SK-N-SH (cell line): ENCODE measurements at regions not wholly inside any gene's neighbourhood (a gene's known extent, or its start where the extent isn't known, plus 50 kb on each side); places are given as distances from the start of the nearest gene placed in this dataset.

Source experiments
- CTCF ChIA-PET: fragments of 300-600, 350-600 bp; formaldehyde crosslinking; extraction: SDS; loops from one replicate; lab custom pipeline; 2021; lab: Yijun Ruan, JAX
- POLR2A ChIA-PET: fragments of 350-600 bp; sonication (Branson Sonifier 250); formaldehyde crosslinking; extraction: SDS; loops from one replicate; lab custom pipeline; 2020; ENCODE audit warnings: antibody characterized with exemption, inconsistent platforms; lab: Yijun Ruan, JAX
- DNase-seq: peaks from one replicate; pipeline ENCODE4 v3.0.0; 2012
- H2AFZ ChIP-seq: fragments of 200-600 bp; sonication (generic); 2 replicates; pipeline ENCODE4 v1.8.1; 2016; ENCODE audit warnings: antibody characterized with exemption, mild to moderate bottlenecking, low read depth
- H3F3A ChIP-seq: fragments of 200-600 bp; sonication (generic); replicated peaks from 2 replicates; pipeline ENCODE3; 2016; ENCODE audit warnings: antibody characterized with exemption, mild to moderate bottlenecking; ENCODE audit not compliant: insufficient read depth
- H3K27ac ChIP-seq, 2 experiments: fragments of 200-500 bp in 1 of 2; fragments of 200-600 bp in 1 of 2; sonication (Bioruptor generic) in 1 of 2; sonication (generic), shearing (Covaris generic) in 1 of 2; 2 replicates each; pipeline versions ENCODE4 v1.5.1 to v1.6.1; 2014 to 2016; ENCODE audit warnings: low read depth in 2 of 2, inconsistent platforms in 1 of 2, low read length in 1 of 2, mild to moderate bottlenecking in 1 of 2, mixed read lengths in 1 of 2
- H3K27me3 ChIP-seq: fragments of 200-600 bp; sonication (generic), shearing (Covaris generic); 2 replicates; pipeline ENCODE4 v1.6.1; 2016; ENCODE audit warnings: mixed run types; ENCODE audit not compliant: insufficient read depth
- H3K36me3 ChIP-seq, 2 experiments: fragments of 200-500 bp in 1 of 2; fragments of 200-600 bp in 1 of 2; sonication (Bioruptor generic) in 1 of 2; sonication (generic) in 1 of 2; replicated peaks in 1 of 2; 2 replicates each; pipeline versions ENCODE3 to v1.5.1; 2014 to 2016; ENCODE audit warnings: low read length in 1 of 2, mild to moderate bottlenecking in 1 of 2; ENCODE audit not compliant: insufficient read depth in 2 of 2, control insufficient read depth in 1 of 2
- H3K4me1 ChIP-seq, 2 experiments: fragments of 200-500 bp in 1 of 2; fragments of 200-600 bp in 1 of 2; sonication (Bioruptor generic) in 1 of 2; sonication (generic), shearing (Covaris generic) in 1 of 2; 2 replicates each; pipeline versions ENCODE4 v1.5.1 to v1.6.1; 2014 to 2016; ENCODE audit warnings: low read depth in 1 of 2, low read length in 1 of 2, mixed run types in 1 of 2; ENCODE audit not compliant: insufficient read depth in 2 of 2, control insufficient read depth in 1 of 2
- H3K4me2 ChIP-seq: fragments of 200-600 bp; sonication (generic), shearing (Covaris generic); 2 replicates; pipeline ENCODE4 v1.6.1; 2017; ENCODE audit warnings: mixed run types
- H3K4me3 ChIP-seq, 2 experiments: fragments of 200-500 bp in 1 of 2; fragments of 200-600 bp in 1 of 2; sonication (Bioruptor generic) in 1 of 2; sonication (generic), shearing (Covaris generic) in 1 of 2; 2 replicates each; pipeline versions ENCODE4 v1.5.1 to v1.8.1; 2014 to 2016; ENCODE audit warnings: low read depth in 2 of 2, inconsistent platforms in 1 of 2, low read length in 1 of 2, mild to moderate bottlenecking in 1 of 2, mixed read lengths in 1 of 2, moderate library complexity in 1 of 2
- H3K79me2 ChIP-seq: fragments of 200-600 bp; sonication (generic); 2 replicates; pipeline ENCODE4 v1.8.1; 2017; ENCODE audit warnings: mild to moderate bottlenecking; ENCODE audit not compliant: insufficient read depth
- H3K9ac ChIP-seq: fragments of 200-600 bp; sonication (generic); 2 replicates; pipeline ENCODE4 v1.6.1; 2017; ENCODE audit warnings: mixed run types
- H3K9me2 ChIP-seq: fragments of 200-600 bp; sonication (generic); 2 replicates; pipeline ENCODE4 v1.6.1; 2017; ENCODE audit warnings: mixed run types
- H3K9me3 ChIP-seq: fragments of 200-600 bp; sonication (generic); 2 replicates; pipeline ENCODE4 v1.6.1; 2017; ENCODE audit warnings: mixed run types, mild to moderate bottlenecking, moderate library complexity
- H4K20me1 ChIP-seq: fragments of 200-600 bp; sonication (generic); 2 replicates; pipeline ENCODE4 v1.6.1; 2017; ENCODE audit warnings: mild to moderate bottlenecking, mixed run types; ENCODE audit not compliant: insufficient read depth
- CHD2 ChIP-seq: fragments of 150-350 bp; IDR thresholded peaks from 2 replicates; pipeline ENCODE4 v1.6.1; 2018; ENCODE audit warnings: low read length; ENCODE audit not compliant: partially characterized antibody
- EP300 ChIP-seq, 2 experiments: IDR thresholded peaks; 2 replicates each; pipeline versions ENCODE4 v1.4.0 to v1.6.1; 2012; ENCODE audit warnings: borderline replicate concordance in 1 of 2, low read depth in 1 of 2, low read length in 1 of 2
- FOXJ3 ChIP-seq: sonication (generic); formaldehyde crosslinking; IDR thresholded peaks from 2 replicates; pipeline ENCODE4 v1.5.1; 2020; ENCODE audit warnings: mild to moderate bottlenecking, missing genetic modification reagents
- GABPA ChIP-seq: IDR thresholded peaks from 2 replicates; pipeline ENCODE4 v1.4.0; 2012; ENCODE audit warnings: low read depth, mild to moderate bottlenecking
- GATA2 ChIP-seq: sonication (generic); formaldehyde crosslinking; IDR thresholded peaks from 2 replicates; pipeline ENCODE4 v1.5.0; 2020; ENCODE audit warnings: mild to moderate bottlenecking, missing genetic modification reagents
- IRF3 ChIP-seq: fragments of 150-350 bp; IDR thresholded peaks from 2 replicates; pipeline ENCODE4 v1.6.1; 2016; ENCODE audit warnings: mild to moderate bottlenecking, low read depth, low read length
- JUND ChIP-seq: IDR thresholded peaks from 2 replicates; pipeline ENCODE4 v1.4.0; 2012
- MXI1 ChIP-seq: IDR thresholded peaks from 2 replicates; pipeline ENCODE4 v1.6.1; 2012; ENCODE audit warnings: mild to moderate bottlenecking, low read depth, low read length, improper control_type of control experiment
- NFIC ChIP-seq: IDR thresholded peaks from 2 replicates; pipeline ENCODE4 v1.4.0; 2012; ENCODE audit warnings: borderline replicate concordance
- RCOR1 ChIP-seq: fragments of 150-350 bp; IDR thresholded peaks from 2 replicates; pipeline ENCODE4 v1.6.1; 2017; ENCODE audit warnings: antibody characterized with exemption, low read length
- SIN3A ChIP-seq: IDR thresholded peaks from 2 replicates; pipeline ENCODE4 v1.6.1; 2012; ENCODE audit warnings: low read depth, mild to moderate bottlenecking, low read length, moderate library complexity, borderline replicate concordance
- SMC3 ChIP-seq: IDR thresholded peaks from 2 replicates; pipeline ENCODE4 v1.6.1; 2012; ENCODE audit warnings: low read depth, low read length, improper control_type of control experiment
- TCF12 ChIP-seq: IDR thresholded peaks from 2 replicates; pipeline ENCODE4 v1.4.0; 2012
- TEAD4 ChIP-seq: IDR thresholded peaks from 2 replicates; pipeline ENCODE4 v1.4.0; 2012; ENCODE audit warnings: mild to moderate bottlenecking, borderline replicate concordance; ENCODE audit not compliant: insufficient read depth
- USF1 ChIP-seq: IDR thresholded peaks from 2 replicates; pipeline ENCODE4 v1.4.0; 2012; ENCODE audit warnings: low read depth, borderline replicate concordance
- USF2 ChIP-seq: fragments of 150-350 bp; IDR thresholded peaks from 2 replicates; pipeline ENCODE4 v1.6.1; 2017; ENCODE audit warnings: antibody characterized with exemption, low read length, low read depth, borderline replicate concordance
- TF ChIP-seq, protein P1 (sequence below): IDR thresholded peaks from 2 replicates; pipeline ENCODE4; 2012
- TF ChIP-seq, protein P2 (sequence below): IDR thresholded peaks from 2 replicates; pipeline ENCODE4 v1.6.1; 2012; ENCODE audit warnings: mild to moderate bottlenecking, low read depth, low read length, moderate library complexity
- TF ChIP-seq, protein P3 (sequence below): IDR thresholded peaks from 2 replicates; pipeline ENCODE4 v1.4.0; 2012; ENCODE audit warnings: low read depth

GRCh38 chr11:112842151-112842550 is 119.1 kb upstream of the NCAM1 start (continued):
- TF ChIP-seq USF1, result no peak
- no peak for TF ChIP-seq IRF3
- no peak for TF ChIP-seq CHD2
- no peak for TF ChIP-seq FOXJ3 (CRISPR knock-in tag)

- ChIA-PET POLR2A (no interaction called here), CTCF (interaction anchor here (1.1 kb wide), 1 partner anchor 289 kb away, joined by 3 read pairs; no protein-coding TSS in a partner anchor)
- H3K9me2 ChIP-seq, result no peaks in the 10 kb centered on the region
- no peak overlapping the region for H3K4me2 ChIP-seq
- H3K27me3 ChIP-seq, result no peaks in the 10 kb centered on the region
- no peaks in the 10 kb centered on the region; a peak in 1 of 4 replicates for H3K4me1 ChIP-seq
- H3K79me2 ChIP-seq, result no peaks in the 10 kb centered on the region
- H3K4me3 ChIP-seq, result no peak overlapping the region
- TF ChIP-seq MXI1 (no peak), GABPA (no peak), TEAD4 (no peak), GATA2 (no peak), USF2 (no peak), NFIC (no peak), USF1 (no peak), FOXJ3 (CRISPR knock-in tag) (no peak), SIN3A (no peak), EP300 (IDR thresholded peaks at IDR 0.05; ENCODE audit: borderline replicate concordance in 1 of 2, low read depth in 1 of 2, low read length in 1 of 2) (no peak), TCF12 (no peak), SMC3 (no peak), JUND (no peak), RCOR1 (no peak)
- TF ChIP-seq, protein P1, sequence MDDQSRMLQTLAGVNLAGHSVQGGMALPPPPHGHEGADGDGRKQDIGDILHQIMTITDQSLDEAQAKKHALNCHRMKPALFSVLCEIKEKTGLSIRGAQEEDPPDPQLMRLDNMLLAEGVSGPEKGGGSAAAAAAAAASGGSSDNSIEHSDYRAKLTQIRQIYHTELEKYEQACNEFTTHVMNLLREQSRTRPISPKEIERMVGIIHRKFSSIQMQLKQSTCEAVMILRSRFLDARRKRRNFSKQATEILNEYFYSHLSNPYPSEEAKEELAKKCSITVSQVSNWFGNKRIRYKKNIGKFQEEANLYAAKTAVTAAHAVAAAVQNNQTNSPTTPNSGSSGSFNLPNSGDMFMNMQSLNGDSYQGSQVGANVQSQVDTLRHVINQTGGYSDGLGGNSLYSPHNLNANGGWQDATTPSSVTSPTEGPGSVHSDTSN, result no peak
- TF ChIP-seq, protein P2, sequence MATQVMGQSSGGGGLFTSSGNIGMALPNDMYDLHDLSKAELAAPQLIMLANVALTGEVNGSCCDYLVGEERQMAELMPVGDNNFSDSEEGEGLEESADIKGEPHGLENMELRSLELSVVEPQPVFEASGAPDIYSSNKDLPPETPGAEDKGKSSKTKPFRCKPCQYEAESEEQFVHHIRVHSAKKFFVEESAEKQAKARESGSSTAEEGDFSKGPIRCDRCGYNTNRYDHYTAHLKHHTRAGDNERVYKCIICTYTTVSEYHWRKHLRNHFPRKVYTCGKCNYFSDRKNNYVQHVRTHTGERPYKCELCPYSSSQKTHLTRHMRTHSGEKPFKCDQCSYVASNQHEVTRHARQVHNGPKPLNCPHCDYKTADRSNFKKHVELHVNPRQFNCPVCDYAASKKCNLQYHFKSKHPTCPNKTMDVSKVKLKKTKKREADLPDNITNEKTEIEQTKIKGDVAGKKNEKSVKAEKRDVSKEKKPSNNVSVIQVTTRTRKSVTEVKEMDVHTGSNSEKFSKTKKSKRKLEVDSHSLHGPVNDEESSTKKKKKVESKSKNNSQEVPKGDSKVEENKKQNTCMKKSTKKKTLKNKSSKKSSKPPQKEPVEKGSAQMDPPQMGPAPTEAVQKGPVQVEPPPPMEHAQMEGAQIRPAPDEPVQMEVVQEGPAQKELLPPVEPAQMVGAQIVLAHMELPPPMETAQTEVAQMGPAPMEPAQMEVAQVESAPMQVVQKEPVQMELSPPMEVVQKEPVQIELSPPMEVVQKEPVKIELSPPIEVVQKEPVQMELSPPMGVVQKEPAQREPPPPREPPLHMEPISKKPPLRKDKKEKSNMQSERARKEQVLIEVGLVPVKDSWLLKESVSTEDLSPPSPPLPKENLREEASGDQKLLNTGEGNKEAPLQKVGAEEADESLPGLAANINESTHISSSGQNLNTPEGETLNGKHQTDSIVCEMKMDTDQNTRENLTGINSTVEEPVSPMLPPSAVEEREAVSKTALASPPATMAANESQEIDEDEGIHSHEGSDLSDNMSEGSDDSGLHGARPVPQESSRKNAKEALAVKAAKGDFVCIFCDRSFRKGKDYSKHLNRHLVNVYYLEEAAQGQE, result no peak
- TF ChIP-seq, protein P3, sequence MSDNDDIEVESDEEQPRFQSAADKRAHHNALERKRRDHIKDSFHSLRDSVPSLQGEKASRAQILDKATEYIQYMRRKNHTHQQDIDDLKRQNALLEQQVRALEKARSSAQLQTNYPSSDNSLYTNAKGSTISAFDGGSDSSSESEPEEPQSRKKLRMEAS, result no peak
- H2AFZ ChIP-seq, result no peak overlapping the region
- no peak for DNase-seq
- no peaks in the 10 kb centered on the region for H3K36me3 ChIP-seq
- H4K20me1 ChIP-seq, result no peaks in the 10 kb centered on the region
- H3K9me3 ChIP-seq, result no peaks in the 10 kb centered on the region
- no peak overlapping the region for H3K27ac ChIP-seq
- no peak overlapping the region for H3K9ac ChIP-seq
- H3F3A ChIP-seq, result no peaks in the 10 kb centered on the region
These were observed 116.7 kb upstream of the NCAM1 start for GRCh38 chr11:112844517-112844916.
